HG03432 (cell line): ENCODE measurements at regions not wholly inside any gene's neighbourhood (a gene's known extent, or its start where the extent isn't known, plus 50 kb on each side); places are given as distances from the start of the nearest gene placed in this dataset.

Experiments
- ATAC-seq: cut with Tn5 transposase; IDR thresholded peaks from one replicate; pipeline ENCODE4 v1.9.1; 2021; ENCODE audit warnings: mild to moderate bottlenecking, moderate library complexity; ENCODE audit not compliant: unreplicated experiment

GRCh38 chr3:10555263-10555662, 49.9 kb upstream of the ATP2B2 start:
- no peak for ATAC-seq

- ATAC-seq, result no peak
Observed at GRCh38 chr3:10556312-10556711, 50.9 kb upstream of the ATP2B2 start.

DNA sequence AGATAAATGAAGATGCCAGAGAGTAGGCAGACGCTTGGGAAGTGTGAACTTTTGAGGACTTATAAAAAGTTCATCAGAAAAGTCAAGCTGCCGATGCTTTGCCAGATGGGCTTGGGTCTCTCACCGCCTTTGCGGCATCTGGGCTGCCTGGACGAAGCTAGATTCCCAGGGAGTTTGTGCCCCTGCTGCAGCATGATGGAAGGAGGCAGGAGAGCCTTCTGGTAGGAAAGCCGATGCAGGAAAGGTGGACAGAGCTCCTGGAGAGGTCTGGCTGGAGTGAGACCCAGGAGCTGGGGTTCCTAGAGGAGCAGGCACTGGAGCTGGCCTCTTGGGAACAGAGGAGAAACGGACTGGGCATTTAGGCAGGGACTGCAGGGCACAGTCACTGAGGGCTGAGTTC, 51.9 kb upstream of the ATP2B2 start:
- no peak for ATAC-seq

- ATAC-seq, result no peak
Observed at GRCh38 chr3:10557781-10558373, 52.5 kb upstream of the ATP2B2 start.

DNA sequence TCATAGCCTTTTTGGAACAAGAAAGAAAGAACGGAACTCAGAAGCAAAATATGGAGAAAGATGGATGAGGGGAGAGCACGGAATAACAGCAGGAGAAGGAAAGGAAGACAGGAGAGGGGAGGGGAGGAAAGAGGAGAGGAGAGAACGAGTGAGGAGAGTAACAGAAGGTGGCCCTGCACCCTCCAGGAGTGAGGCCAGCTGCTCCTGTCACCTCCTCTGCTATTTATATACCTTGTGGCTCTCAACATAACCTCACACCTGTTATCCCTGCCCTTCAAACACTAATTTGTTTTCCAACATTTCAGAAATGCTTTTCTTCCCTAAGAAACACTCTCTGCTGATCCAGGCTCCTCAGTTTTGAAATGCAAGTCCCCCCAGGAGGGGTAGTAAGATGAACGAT, 53.4 kb upstream of the ATP2B2 start:
- no peak for ATAC-seq

DNA sequence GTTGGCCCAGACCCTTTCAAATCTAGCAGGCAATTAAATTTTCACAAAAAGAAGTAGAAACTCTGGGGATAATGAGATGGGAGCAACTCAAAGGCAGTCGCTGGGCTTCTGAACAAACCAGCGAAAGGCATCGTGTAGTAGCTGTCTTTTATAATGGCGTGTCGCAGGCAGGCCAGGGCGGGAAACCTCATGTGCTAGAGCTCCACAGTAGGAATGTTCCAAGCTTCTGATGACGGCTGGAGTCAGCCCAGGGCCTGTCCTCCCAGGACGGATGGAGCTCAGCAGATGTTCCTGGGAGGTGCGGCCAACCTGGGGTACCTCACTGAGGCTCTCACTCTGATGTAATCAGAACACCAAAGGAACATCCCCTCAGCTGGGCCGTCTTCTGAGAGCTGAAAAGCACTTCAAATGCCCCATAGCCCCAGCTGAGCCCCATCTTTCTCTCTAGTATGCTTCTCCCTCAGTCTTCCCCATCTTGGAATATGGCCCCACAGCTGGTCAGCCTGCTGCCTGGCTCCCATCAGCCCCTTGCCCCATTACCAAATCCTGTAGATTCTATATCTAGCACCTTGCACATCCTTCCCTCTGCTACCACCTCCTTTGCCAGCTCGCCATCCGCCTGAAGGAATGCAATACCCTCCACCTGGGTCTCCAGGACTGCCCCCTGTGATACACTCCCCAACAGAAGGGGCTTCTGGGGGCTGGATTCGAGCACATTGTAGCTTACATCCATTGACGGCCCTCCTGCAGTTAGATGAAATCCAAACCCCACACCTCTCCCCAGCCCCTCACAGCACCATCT, 54.9 kb upstream of the ATP2B2 start:
- no peak for ATAC-seq

- ATAC-seq, result no peak
Observed at GRCh38 chr3:10561162-10561945, 56.0 kb upstream of the ATP2B2 start.

GRCh38 chr3:10561946-10562560, 56.7 kb upstream of the ATP2B2 start:
- no peak for ATAC-seq

DNA sequence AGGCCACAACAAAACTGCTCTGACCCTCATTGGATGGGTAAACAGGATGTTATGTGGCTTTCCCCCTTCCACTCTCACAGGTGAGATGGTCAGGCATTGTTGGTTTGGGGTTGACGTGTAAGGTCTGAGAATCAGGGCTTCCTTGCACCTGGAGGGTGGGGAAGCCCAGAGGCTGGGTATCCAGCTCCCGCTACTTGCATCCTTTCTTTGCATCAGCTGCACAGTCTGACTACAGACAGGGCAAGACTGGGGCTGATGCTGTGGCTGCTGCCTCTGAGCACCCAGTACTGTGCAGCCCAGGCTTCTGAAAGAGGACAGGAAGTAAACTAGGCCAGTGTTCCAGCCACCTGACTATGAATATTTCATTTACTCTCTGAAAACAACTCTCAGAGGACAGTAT, 58.0 kb upstream of the ATP2B2 start:
- ATAC-seq, result no peak

- no peak for ATAC-seq
Observed at GRCh38 chr3:10565814-10566213, 60.4 kb upstream of the ATP2B2 start.

DNA sequence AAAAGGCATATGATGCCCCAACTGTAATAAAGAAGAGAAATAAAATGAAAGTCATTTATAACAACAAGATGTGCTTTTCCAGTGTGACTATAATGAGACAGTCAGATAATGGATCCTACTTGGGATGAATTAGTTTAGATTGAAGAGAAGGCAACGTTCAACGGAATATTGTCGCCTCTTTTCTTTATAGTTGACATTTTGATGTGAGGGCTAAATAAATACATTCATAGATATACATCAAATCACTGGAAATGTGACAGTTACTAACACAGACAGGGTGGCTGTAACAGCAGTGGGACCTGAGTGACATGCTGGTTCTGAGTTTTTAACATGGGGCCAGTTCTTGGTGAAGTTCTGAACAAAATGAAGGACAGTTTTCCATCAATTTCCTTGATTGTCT, 61.1 kb upstream of the ATP2B2 start:
- ATAC-seq, result no peak

DNA sequence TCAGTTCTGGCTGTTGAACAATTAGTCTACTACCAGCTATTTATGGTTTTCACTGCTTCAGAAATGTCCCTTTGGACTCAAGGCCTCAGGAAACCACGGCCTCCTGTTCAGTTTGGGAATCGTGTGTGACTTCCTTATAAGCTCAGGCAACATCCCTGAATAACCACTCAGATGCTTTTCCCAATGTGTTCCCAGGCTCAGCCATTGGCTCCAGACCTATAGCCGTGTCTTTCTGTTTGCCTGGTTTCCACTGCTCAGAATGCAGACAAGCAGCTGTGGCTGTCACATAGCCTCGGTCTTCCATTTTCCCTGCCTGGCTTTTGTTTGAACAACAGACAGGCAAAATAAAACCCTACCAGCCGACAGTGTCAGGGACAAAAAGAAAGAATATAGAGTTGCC, 63.2 kb upstream of the ATP2B2 start:
- ATAC-seq, result no peak

GRCh38 chr3:10570196-10570946, 65.0 kb upstream of the ATP2B2 start:
- no peak for ATAC-seq

DNA sequence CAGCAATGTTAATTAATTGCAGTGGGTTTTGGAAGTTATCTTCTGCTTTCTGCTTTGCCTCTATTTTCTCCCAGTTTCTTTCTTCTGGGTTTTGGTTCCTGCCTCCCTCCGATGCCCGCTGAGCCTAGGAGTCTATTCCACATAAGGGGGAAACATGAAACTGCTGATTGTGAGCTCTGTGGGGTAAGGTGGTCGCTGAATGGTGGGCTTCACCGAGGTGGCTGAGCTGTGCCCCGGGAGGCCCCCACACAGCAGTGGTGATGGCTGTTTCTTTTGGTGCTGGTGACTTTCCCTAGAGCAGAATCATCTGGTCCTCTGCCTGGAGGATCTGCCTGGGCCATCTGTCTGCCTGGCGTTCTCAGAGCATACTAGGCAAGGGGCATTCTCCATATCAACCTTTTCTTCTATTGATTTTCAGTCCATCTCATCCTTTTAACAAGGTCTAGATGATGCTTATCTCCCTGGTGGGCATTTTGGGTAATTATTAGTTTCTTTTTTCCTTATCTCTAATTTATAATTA, 68.8 kb upstream of the ATP2B2 start:
- no peak for ATAC-seq

GRCh38 chr3:10575601-10576160, 70.3 kb upstream of the ATP2B2 start:
- ATAC-seq, result no peak

DNA sequence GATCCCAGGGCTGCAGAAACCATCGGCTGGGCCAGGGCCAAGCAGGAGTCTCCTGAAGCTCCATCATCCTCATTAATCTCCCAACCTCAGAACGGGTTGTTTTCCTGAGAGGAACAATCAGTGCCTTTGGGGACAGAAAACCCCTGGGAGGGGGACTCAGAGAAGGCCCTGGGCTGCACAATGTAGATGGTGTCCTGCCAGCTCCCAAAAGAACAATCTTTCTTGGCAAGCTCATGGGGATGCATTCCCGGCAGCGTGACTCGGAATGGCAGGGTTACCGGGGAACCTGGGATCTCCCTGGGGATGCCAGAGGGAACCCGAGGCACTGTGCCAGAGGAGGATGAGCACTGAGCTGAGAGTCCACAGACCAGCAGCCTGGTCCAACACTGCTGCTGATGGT, 72.1 kb upstream of the ATP2B2 start:
- ATAC-seq, result no peak

DNA sequence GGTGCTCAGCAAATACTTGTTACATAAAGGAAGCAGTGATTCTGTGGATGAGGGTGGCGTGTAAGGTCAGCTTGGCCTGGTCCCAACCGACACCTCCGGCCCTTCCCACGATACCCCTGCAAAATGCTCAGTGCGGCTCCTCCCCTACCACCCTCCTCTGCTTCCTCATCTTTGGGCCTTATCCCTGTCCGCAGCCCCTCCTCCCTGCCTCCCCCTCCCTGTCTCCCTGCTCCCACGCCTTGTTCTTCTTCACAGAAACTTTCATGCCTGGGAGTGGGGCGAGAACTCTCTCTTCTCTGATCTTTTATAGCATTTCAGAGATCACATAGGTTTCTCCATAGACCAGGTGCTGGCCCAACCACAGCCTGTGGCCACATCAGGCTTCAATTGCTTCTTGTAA, 75.0 kb upstream of the ATP2B2 start:
- no peak for ATAC-seq

DNA sequence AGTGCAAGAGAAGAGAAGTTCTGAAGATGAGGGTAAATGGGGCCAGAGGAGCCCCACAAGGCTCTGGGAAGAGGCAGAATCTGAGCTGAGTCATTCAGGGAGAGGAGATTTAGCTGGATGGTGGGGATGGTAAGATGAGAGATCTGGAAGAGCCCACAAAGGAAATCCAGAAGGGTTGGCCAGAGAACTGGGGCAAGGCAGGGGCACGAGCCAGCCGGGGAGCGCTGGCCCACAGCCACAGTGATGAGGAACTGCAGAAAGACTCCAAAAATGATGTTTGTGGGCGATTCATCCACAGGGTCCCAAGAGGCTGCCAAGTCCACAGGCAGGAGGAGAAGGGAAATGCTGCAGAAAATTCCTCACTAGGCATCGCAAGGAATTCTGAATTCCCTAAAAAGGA, 75.9 kb upstream of the ATP2B2 start:
- no peak for ATAC-seq

GRCh38 chr3:10581716-10582115, 76.3 kb upstream of the ATP2B2 start:
- ATAC-seq, result no peak

GRCh38 chr3:10582733-10583132, 77.3 kb upstream of the ATP2B2 start:
- ATAC-seq, result no peak
